ENCODE measurements at regions not wholly inside any gene's neighbourhood (a gene's known extent, or its start where the extent isn't known, plus 50 kb on each side); places are given as distances from the start of the nearest gene placed in this dataset.
A peak's percentile ranks its signal among the peaks of the same experiment; 100 is the strongest.

GRCh38 chr20:11329271-11329670, 588.4 kb upstream of the BTBD3 start:
- DNase-seq = peak; percentile 65

- DNase-seq = no peak
These were observed 586.6 kb upstream of the BTBD3 start for GRCh38 chr20:11331096-11331495.

DNA sequence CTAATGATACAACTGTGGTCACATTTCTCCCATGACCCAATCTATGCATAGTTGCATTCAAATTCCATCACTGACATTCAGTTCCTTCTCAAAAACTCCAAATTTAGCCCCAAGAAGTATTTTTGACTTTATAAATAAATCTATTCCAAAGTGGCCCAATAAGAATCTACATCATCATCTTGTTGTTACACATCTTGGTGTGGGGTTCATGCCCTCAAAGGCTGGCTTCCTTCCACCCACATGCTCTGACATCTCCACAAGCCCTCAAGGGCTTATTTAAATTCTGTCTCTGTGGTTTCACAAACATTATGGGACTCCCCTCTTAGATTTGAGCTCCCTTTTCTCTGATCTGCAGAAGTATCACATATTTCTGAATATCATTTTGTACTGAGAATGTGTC, 585.3 kb upstream of the BTBD3 start:
- DNase-seq = no peak

GRCh38 chr20:11333634-11334033, 584.1 kb upstream of the BTBD3 start:
- no peak for DNase-seq

- DNase-seq = no peak
These were observed 580.1 kb upstream of the BTBD3 start for GRCh38 chr20:11337361-11338130.

- peak; percentile 54 for DNase-seq
These were observed 579.0 kb upstream of the BTBD3 start for GRCh38 chr20:11338496-11339306.

DNA sequence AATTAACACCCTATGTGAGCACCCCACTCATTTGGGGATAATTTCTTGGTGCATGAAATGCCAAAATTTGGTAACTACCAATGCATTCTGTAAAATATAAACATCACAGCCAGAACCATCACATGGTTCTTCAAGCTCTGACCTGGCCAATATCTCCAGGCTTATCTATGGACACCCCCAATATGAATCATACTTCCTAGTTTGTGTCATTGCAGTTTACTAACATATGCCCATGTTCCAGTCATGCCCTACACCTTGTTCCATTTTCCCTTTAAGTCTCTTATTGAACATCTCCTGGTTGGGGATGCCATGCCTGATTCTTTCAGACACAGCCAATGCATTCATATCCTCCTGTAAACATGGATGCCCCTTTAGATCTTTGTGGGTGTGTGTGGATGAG, 572.8 kb upstream of the BTBD3 start:
- no peak for DNase-seq

- no peak for DNase-seq
These were observed 570.0 kb upstream of the BTBD3 start for GRCh38 chr20:11347738-11348137.

GRCh38 chr20:11350126-11351005, 567.3 kb upstream of the BTBD3 start:
- DNase-seq = no peak

- no peak for DNase-seq
These were observed 565.7 kb upstream of the BTBD3 start for GRCh38 chr20:11352041-11352440.

DNA sequence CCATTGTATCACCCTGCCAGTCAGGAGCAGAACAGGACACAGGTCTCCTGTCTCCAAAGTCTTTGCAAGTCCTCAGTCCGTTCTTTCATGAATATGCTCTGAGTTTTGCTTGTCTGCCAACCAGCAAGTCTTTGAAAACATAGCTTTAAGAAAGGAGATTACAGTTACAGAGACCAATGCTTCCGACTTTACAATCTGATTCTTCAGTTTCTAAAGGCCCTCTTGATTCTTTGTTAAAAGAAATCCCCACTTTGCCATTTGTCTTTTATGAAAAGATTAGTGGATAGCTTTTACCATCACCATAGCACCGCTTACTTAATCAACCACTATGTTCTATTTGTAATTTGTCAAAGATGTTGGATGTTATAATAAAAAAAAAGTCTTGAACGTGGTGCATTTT, 562.8 kb upstream of the BTBD3 start:
- DNase-seq = no peak

DNA sequence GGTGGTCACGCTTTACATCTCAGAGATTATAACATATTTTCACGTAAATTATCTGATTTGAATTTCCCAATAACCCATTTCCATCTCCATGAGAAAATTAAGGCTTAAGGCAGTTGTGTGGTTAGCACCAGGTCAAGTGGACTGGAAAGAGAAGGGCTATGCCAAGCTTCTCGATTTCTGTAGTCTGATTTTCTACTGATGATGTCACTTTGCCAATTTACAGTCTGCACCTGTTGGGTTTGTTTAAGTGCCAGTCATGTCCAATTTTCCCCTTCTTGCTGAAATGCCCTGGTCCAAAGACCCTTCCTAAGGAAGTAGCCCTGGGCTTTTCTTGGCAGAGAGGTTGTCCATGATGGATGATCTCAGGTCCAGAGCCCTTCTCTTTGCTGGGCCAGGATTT, 562.3 kb upstream of the BTBD3 start:
- no peak for DNase-seq

- DNase-seq = no peak
These were observed 561.6 kb upstream of the BTBD3 start for GRCh38 chr20:11356061-11356460.

- no peak for DNase-seq
These were observed 555.2 kb upstream of the BTBD3 start for GRCh38 chr20:11362450-11362849.

- DNase-seq = no peak
These were observed 553.0 kb upstream of the BTBD3 start for GRCh38 chr20:11364736-11365135.

DNA sequence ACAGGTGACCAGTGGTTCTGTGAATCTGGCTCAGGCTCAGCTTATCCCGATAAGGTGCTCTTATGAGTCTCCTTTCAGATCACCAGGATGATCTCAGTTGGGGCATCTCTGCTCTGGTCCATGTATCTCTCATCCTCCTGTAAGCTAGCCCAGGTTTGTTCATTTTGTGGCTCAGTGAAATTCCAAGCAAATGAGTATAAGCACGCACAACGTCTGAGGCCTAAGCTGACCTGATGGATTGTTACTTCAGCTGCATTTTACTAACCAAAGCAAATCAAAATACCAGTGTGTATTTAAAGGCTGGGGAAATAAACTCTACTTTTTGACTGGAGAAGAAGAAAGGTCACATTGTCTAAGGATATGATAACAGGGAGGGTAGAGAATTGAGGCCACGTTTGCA, 551.0 kb upstream of the BTBD3 start:
- no peak for DNase-seq

GRCh38 chr20:11368499-11368898, 549.2 kb upstream of the BTBD3 start:
- no peak for DNase-seq

- DNase-seq = no peak
These were observed 548.6 kb upstream of the BTBD3 start for GRCh38 chr20:11368965-11369711.

GRCh38 chr20:11371831-11372230, 545.9 kb upstream of the BTBD3 start:
- peak; percentile 3 for DNase-seq

DNA sequence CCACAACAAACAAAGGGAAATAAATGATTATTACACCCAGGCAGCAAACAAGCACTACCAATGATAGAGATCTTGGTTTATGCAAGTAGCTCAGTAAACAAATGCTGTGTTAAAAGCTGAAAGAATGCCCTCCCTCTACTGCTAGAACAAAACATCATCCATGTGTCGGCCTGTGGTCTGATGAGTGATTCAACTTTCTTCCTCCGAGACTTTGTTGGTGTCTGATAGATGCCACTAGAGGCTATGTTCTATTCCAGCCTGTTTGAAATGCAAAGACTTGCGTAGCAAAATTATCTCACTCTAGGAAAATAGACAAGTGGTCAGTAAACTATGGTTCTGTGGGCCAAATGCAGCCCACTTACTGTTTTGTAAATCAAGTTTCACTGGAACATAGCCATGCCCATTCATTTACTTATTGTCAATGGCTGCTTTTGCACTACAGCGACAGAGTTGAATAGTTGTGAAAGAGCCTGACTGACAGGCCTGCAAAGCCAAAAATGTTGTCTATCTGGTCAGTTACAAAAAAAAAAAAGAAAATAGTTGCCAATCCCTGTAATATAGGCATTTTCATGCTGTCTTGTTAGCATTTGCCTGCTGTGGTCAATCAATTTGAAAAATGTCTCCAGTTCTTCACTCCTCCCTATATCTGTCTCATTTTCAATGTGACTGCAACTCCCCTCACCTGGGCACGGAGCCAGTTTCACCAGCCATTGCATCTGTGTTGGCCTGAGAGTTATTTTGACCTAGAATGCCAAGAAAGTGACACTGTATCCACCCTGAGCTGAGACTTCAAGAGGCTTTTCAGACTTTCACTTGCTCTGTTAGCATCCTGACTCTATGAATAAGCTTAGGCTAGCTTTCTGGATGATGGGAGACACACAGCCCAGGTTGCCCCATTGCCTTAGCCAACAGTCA, 544.6 kb upstream of the BTBD3 start:
- peak; percentile 44 for DNase-seq

- DNase-seq = no peak
These were observed 542.4 kb upstream of the BTBD3 start for GRCh38 chr20:11375335-11375734.
